OCI-LY7 (cell line): ENCODE measurements at regions not wholly inside any gene's neighbourhood (a gene's known extent, or its start where the extent isn't known, plus 50 kb on each side); places are given as distances from the start of the nearest gene placed in this dataset.

Experiments used
- CTCF ChIP-seq: fragments of 200-600 bp; sonication (generic); conservative IDR thresholded peaks from 2 replicates; pipeline ENCODE4 v1.5.1; 2014; ENCODE audit warnings: mild to moderate bottlenecking, antibody characterized with exemption, low read length, moderate library complexity, mixed read lengths
- EZH2phosphoT487 ChIP-seq: fragments of 200-600 bp; sonication (generic); IDR thresholded peaks from 2 replicates; pipeline ENCODE4 v1.6.1; 2018; ENCODE audit warnings: low read depth, borderline replicate concordance, mild to moderate bottlenecking, mixed run types, antibody characterized with exemption, low read length, moderate library complexity, mixed read lengths

- no peak for TF ChIP-seq CTCF
- TF ChIP-seq EZH2phosphoT487: no peak
Observed at GRCh38 chr6:168916576-168917211, 337.0 kb downstream of the THBS2 start.
